IMR-90 (cell line): ENCODE measurements at regions not wholly inside any gene's neighbourhood (a gene's known extent, or its start where the extent isn't known, plus 50 kb on each side); places are given as distances from the start of the nearest gene placed in this dataset.

Experiments
- ATAC-seq: fragments of 200-7000 bp; cut with Tn5 transposase; 2 replicates; pipeline ENCODE4 v1.9.1; 2020; ENCODE audit warnings: low read depth, mild to moderate bottlenecking, moderate library complexity
- BruUV-seq: library from RNA; stranded (reverse); fragments of 400-500 nt; replicated peaks from 2 replicates; lab custom pipeline; 2021; lab: Mats Ljungman, UMichigan
- CTCF ChIA-PET: fragments of 300-600 bp; formaldehyde crosslinking; extraction: SDS; loops from one replicate; lab custom pipeline; 2021; ENCODE audit warnings: antibody characterized with exemption; lab: Yijun Ruan, JAX
- POLR2A ChIA-PET: fragments of 300-600 bp; sonication (Branson Sonifier 250); formaldehyde crosslinking; loops from one replicate; lab custom pipeline; 2022; ENCODE audit warnings: antibody characterized with exemption; ENCODE audit not compliant: unreplicated experiment; lab: Charles Lee
- DNase-seq: peaks from one replicate; pipeline ENCODE4 v3.0.0; 2013
- H2AFZ ChIP-seq: replicated peaks from 2 replicates; pipeline ENCODE3; 2013; ENCODE audit warnings: low read length, mild to moderate bottlenecking; ENCODE audit not compliant: poor library complexity
- H2AK5ac ChIP-seq: 2 replicates; pipeline ENCODE4 v1.6.1; 2013; ENCODE audit warnings: low read depth, low read length, inconsistent platforms
- H2AK9ac ChIP-seq: replicated peaks from 2 replicates; pipeline ENCODE3; 2013; ENCODE audit warnings: mild to moderate bottlenecking, low read depth, low read length, moderate library complexity; ENCODE audit not compliant: poor library complexity
- H2BK120ac ChIP-seq: 2 replicates; pipeline ENCODE4 v1.6.1; 2013; ENCODE audit warnings: low read depth, low read length, inconsistent platforms
- H2BK15ac ChIP-seq: 3 replicates; pipeline ENCODE4 v1.6.1; 2013; ENCODE audit warnings: low read depth, low read length, inconsistent platforms
- H2BK20ac ChIP-seq: 2 replicates; pipeline ENCODE4 v1.6.1; 2013; ENCODE audit warnings: low read depth, mild to moderate bottlenecking, inconsistent platforms, low read length, moderate library complexity
- H2BK5ac ChIP-seq: 2 replicates; pipeline ENCODE4 v1.6.1; 2013; ENCODE audit warnings: mild to moderate bottlenecking, low read depth, low read length, inconsistent platforms; ENCODE audit not compliant: poor library complexity, severe bottlenecking
- H3K14ac ChIP-seq: replicated peaks from 2 replicates; pipeline ENCODE4 v1.6.1; 2013; ENCODE audit warnings: low read depth, low read length, inconsistent platforms
- H3K18ac ChIP-seq: 2 replicates; pipeline ENCODE4 v1.6.1; 2013; ENCODE audit warnings: low read depth, low read length, control low read depth
- H3K23ac ChIP-seq: 2 replicates; pipeline ENCODE4 v1.6.1; 2013; ENCODE audit warnings: low read depth, low read length, inconsistent platforms
- H3K27ac ChIP-seq: 2 replicates; pipeline ENCODE4 v1.5.1; 2013; ENCODE audit warnings: mild to moderate bottlenecking, control low read depth, low read length; ENCODE audit not compliant: insufficient read depth
- H3K27me3 ChIP-seq: 2 replicates; pipeline ENCODE4 v1.6.1; 2013; ENCODE audit warnings: low read length; ENCODE audit not compliant: control insufficient read depth, insufficient read depth
- H3K36me3 ChIP-seq: 2 replicates; pipeline ENCODE4 v1.6.1; 2013; ENCODE audit warnings: low read length, mixed read lengths; ENCODE audit not compliant: control insufficient read depth, insufficient read depth
- H3K4ac ChIP-seq: 2 replicates; pipeline ENCODE4 v1.6.1; 2013; ENCODE audit warnings: low read depth, low read length, inconsistent platforms
- H3K4me1 ChIP-seq: 2 replicates; pipeline ENCODE4 v1.6.1; 2013; ENCODE audit warnings: low read length, mixed read lengths; ENCODE audit not compliant: control insufficient read depth, insufficient read depth
- H3K4me2 ChIP-seq: 2 replicates; pipeline ENCODE4 v1.6.1; 2013; ENCODE audit warnings: low read depth, mild to moderate bottlenecking, control low read depth, low read length, moderate library complexity
- H3K4me3 ChIP-seq: 2 replicates; pipeline ENCODE4 v1.5.1; 2013; ENCODE audit warnings: low read depth, mild to moderate bottlenecking, control low read depth, low read length, moderate library complexity; ENCODE audit not compliant: insufficient read depth
- H3K56ac ChIP-seq: 2 replicates; pipeline ENCODE4 v1.6.1; 2013; ENCODE audit warnings: low read length, inconsistent platforms; ENCODE audit not compliant: insufficient read depth; ENCODE audit errors: extremely low read depth
- H3K79me1 ChIP-seq, 2 experiments: 2 replicates each; pipeline ENCODE4 v1.6.1; 2013; ENCODE audit warnings: low read length in 2 of 2, inconsistent platforms in 1 of 2, low read depth in 1 of 2
- H3K9ac ChIP-seq: 2 replicates; pipeline ENCODE4 v1.6.1; 2013; ENCODE audit warnings: low read depth, low read length, control low read depth
- H3K9me1 ChIP-seq: 2 replicates; pipeline ENCODE4 v1.6.1; 2013; ENCODE audit warnings: low read length, inconsistent platforms; ENCODE audit not compliant: insufficient read depth
- H3K9me3 ChIP-seq: 2 replicates; pipeline ENCODE4 v1.6.1; 2013; ENCODE audit warnings: low read length; ENCODE audit not compliant: control insufficient read depth, insufficient read depth
- H4K20me1 ChIP-seq: 2 replicates; pipeline ENCODE4 v1.6.1; 2013; ENCODE audit warnings: low read length, inconsistent platforms; ENCODE audit not compliant: insufficient read depth
- H4K5ac ChIP-seq: 2 replicates; pipeline ENCODE4 v1.6.1; 2013; ENCODE audit warnings: mild to moderate bottlenecking, low read depth, low read length, control low read depth
- H4K8ac ChIP-seq, 2 experiments: 2 replicates each; pipeline ENCODE4 v1.6.1; 2013; ENCODE audit warnings: low read depth in 2 of 2, low read length in 2 of 2, control low read depth in 1 of 2, inconsistent platforms in 1 of 2
- H4K91ac ChIP-seq: 2 replicates; pipeline ENCODE4 v1.6.1; 2013; ENCODE audit warnings: low read depth, low read length, inconsistent platforms; ENCODE audit not compliant: insufficient read depth
- BHLHE40 ChIP-seq: fragments of 150-350 bp; IDR thresholded peaks from 2 replicates; pipeline ENCODE4 v1.6.1; 2016; ENCODE audit warnings: mild to moderate bottlenecking, low read depth, low read length
- CEBPB ChIP-seq: IDR thresholded peaks from 2 replicates; pipeline ENCODE4 v1.6.1; 2012; ENCODE audit warnings: low read depth, low read length, improper control_type of control experiment
- CHD1 ChIP-seq: IDR thresholded peaks from 2 replicates; pipeline ENCODE4 v1.6.1; 2012; ENCODE audit warnings: low read depth, low read length, improper control_type of control experiment
- FOS ChIP-seq: fragments of 150-350 bp; IDR thresholded peaks from 2 replicates; pipeline ENCODE4 v1.6.1; 2016; ENCODE audit warnings: low read depth, low read length
- MAFK ChIP-seq: IDR thresholded peaks from 2 replicates; pipeline ENCODE4 v1.6.1; 2012; ENCODE audit warnings: low read depth, low read length, improper control_type of control experiment
- MAZ ChIP-seq: IDR thresholded peaks from 2 replicates; pipeline ENCODE4 v1.6.1; 2012; ENCODE audit warnings: low read depth, mild to moderate bottlenecking, low read length, improper control_type of control experiment, moderate library complexity, borderline replicate concordance
- MXI1 ChIP-seq: IDR thresholded peaks from 2 replicates; pipeline ENCODE4 v1.6.1; 2012; ENCODE audit warnings: low read depth, mild to moderate bottlenecking, low read length, moderate library complexity, borderline replicate concordance
- NFE2L2 ChIP-seq: fragments of 150-350 bp; IDR thresholded peaks from 2 replicates; pipeline ENCODE4 v1.6.1; 2016; ENCODE audit warnings: low read depth, mild to moderate bottlenecking, low read length
- POLR2A ChIP-seq: IDR thresholded peaks from 2 replicates; pipeline ENCODE4 v1.6.1; 2012; ENCODE audit warnings: mild to moderate bottlenecking, low read depth, low read length
- RAD21 ChIP-seq: IDR thresholded peaks from 2 replicates; pipeline ENCODE4 v1.6.1; 2012; ENCODE audit warnings: low read length, improper control_type of control experiment
- RCOR1 ChIP-seq: IDR thresholded peaks from 2 replicates; pipeline ENCODE4 v1.6.1; 2012; ENCODE audit warnings: mild to moderate bottlenecking, low read length, improper control_type of control experiment; ENCODE audit not compliant: insufficient replicate concordance
- RFX5 ChIP-seq: IDR thresholded peaks from 2 replicates; pipeline ENCODE4 v1.8.0; 2012; ENCODE audit warnings: low read depth, mild to moderate bottlenecking, low read length, moderate library complexity
- SMC3 ChIP-seq: fragments of 150-350 bp; IDR thresholded peaks from 2 replicates; pipeline ENCODE4 v1.6.1; 2016; ENCODE audit warnings: low read depth, mild to moderate bottlenecking, antibody characterized with exemption, low read length, moderate library complexity
- dilution Hi-C: fragments of 300-500 bp; cut with HindIII; formaldehyde crosslinking; loops from one replicate; pipeline ENCODE4 v1.14.3; 2018; ENCODE audit warnings: low sequenced_read_pairs; ENCODE audit not compliant: unreplicated experiment
- in situ Hi-C: fragments of 300-500 bp; cut with MboI; formaldehyde crosslinking; loops from 3 replicates; pipeline ENCODE4 v1.14.3; 2019; ENCODE audit warnings: low sequenced_read_pairs, inconsistent platforms, mixed read lengths
- intact Hi-C: fragments of 100-400 bp; cut with micrococcal nuclease; formaldehyde crosslinking; loops from 2 replicates; pipeline ENCODE4 v1.10.0; 2022
- TF ChIP-seq, protein P1 (sequence below): fragments of 150-350 bp; IDR thresholded peaks from 2 replicates; pipeline ENCODE4 v1.6.1; 2017; ENCODE audit warnings: mild to moderate bottlenecking, antibody characterized with exemption, low read length, low read depth
- TF ChIP-seq, protein P2 (sequence below): fragments of 150-350 bp; IDR thresholded peaks from 2 replicates; pipeline ENCODE4 v1.6.1; 2016; ENCODE audit warnings: low read depth, mild to moderate bottlenecking, low read length, moderate library complexity, borderline replicate concordance
- TF ChIP-seq, protein P3 (sequence below): conservative IDR thresholded peaks from 2 replicates; pipeline ENCODE4 v1.5.1; 2012; ENCODE audit warnings: mild to moderate bottlenecking, low read depth, low read length, improper control_type of control experiment

- CTCF ChIA-PET = no interaction called here
Measured at GRCh38 chr1:87803375-87803774, 474.7 kb downstream of the LMO4 start.

More at GRCh38 chr1:87803375-87803774, 474.7 kb downstream of the LMO4 start:
- Histone ChIP-seq H2BK20ac (no peak overlapping the region), H3K14ac (no peak overlapping the region), H4K5ac (no peak overlapping the region), H3K56ac (no peak overlapping the region), H3K23ac (no peak overlapping the region), H3K9me1 (0 out of 2 replicates have a peak, but pooled peaks cover 3% of the 10 kb centered on the region), H3K4me2 (no peak overlapping the region), H3K4me3 (no peak overlapping the region), H2BK15ac (no peak overlapping the region), H2BK120ac (no peak overlapping the region), H2AK9ac (no peak overlapping the region), H4K20me1 (no peaks in the 10 kb centered on the region), H2AK5ac (no peak overlapping the region), H2AFZ (no peak overlapping the region), H4K91ac (no peak overlapping the region), H2BK5ac (no peak overlapping the region), H3K4ac (no peak overlapping the region), H3K79me1 (no peaks in the 10 kb centered on the region), H3K9ac (no peak overlapping the region), H3K9me3 (no peaks in the 10 kb centered on the region), H3K27me3 (no peaks in the 10 kb centered on the region), H3K4me1 (peaks cover 11% of the 10 kb centered on the region), H3K27ac (no peak overlapping the region), H4K8ac (no peak overlapping the region), H3K18ac (no peak overlapping the region), H3K36me3 (no peaks in the 10 kb centered on the region)
- DNase-seq (no peak), ATAC-seq (no peak)
- TF ChIP-seq, protein P1, sequence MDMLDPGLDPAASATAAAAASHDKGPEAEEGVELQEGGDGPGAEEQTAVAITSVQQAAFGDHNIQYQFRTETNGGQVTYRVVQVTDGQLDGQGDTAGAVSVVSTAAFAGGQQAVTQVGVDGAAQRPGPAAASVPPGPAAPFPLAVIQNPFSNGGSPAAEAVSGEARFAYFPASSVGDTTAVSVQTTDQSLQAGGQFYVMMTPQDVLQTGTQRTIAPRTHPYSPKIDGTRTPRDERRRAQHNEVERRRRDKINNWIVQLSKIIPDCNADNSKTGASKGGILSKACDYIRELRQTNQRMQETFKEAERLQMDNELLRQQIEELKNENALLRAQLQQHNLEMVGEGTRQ = no peak
- no peak for TF ChIP-seq NFE2L2
- TF ChIP-seq RCOR1 = no peak
- no peak for TF ChIP-seq CHD1
- no peak for TF ChIP-seq CEBPB
- no peak for TF ChIP-seq MAFK
- no peak for TF ChIP-seq MAZ
- no peak for TF ChIP-seq POLR2A
- TF ChIP-seq RAD21 = no peak
- TF ChIP-seq BHLHE40 = no peak
- TF ChIP-seq, protein P2, sequence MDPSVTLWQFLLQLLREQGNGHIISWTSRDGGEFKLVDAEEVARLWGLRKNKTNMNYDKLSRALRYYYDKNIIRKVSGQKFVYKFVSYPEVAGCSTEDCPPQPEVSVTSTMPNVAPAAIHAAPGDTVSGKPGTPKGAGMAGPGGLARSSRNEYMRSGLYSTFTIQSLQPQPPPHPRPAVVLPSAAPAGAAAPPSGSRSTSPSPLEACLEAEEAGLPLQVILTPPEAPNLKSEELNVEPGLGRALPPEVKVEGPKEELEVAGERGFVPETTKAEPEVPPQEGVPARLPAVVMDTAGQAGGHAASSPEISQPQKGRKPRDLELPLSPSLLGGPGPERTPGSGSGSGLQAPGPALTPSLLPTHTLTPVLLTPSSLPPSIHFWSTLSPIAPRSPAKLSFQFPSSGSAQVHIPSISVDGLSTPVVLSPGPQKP = no peak
- TF ChIP-seq FOS = no peak
- no peak for TF ChIP-seq RFX5
- TF ChIP-seq, protein P3, sequence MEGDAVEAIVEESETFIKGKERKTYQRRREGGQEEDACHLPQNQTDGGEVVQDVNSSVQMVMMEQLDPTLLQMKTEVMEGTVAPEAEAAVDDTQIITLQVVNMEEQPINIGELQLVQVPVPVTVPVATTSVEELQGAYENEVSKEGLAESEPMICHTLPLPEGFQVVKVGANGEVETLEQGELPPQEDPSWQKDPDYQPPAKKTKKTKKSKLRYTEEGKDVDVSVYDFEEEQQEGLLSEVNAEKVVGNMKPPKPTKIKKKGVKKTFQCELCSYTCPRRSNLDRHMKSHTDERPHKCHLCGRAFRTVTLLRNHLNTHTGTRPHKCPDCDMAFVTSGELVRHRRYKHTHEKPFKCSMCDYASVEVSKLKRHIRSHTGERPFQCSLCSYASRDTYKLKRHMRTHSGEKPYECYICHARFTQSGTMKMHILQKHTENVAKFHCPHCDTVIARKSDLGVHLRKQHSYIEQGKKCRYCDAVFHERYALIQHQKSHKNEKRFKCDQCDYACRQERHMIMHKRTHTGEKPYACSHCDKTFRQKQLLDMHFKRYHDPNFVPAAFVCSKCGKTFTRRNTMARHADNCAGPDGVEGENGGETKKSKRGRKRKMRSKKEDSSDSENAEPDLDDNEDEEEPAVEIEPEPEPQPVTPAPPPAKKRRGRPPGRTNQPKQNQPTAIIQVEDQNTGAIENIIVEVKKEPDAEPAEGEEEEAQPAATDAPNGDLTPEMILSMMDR = no peak
- TF ChIP-seq SMC3 = no peak
- no peak for TF ChIP-seq MXI1
- intact Hi-C loops (no loop called here), dilution Hi-C loops (no loop called here), in situ Hi-C loops (no loop called here)
- BruUV-seq = no TSS peak
- POLR2A ChIA-PET = no interaction called here
